ENCODE measurements at regions not wholly inside any gene's neighbourhood (a gene's known extent, or its start where the extent isn't known, plus 50 kb on each side); places are given as distances from the start of the nearest gene placed in this dataset.

DNA sequence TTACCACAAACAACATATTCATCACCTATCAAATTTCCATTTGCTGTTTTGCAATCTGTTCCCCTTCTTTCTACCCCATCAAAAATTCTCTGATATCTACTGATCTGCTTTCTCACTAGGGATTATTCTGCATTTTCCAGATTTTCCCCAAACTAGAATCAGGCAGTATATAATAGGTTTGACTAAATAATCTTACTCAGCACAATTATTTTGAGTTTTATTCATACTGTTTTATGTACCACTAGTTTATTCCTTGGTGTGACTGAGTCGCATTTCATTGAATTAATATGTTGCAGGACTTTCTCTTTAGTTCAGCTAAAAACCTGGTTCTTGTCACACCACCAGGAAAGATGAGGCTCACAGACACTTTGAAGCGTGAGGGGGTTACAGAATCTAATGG lies 131.4 kb downstream of the CYLC2 start:
- H3K4me3 ChIP-seq (ENCODE audit: low read depth, low read length) = no peak overlapping the region
- DNase-seq (ENCODE audit: low read depth) = no peak
- TF ChIP-seq MYC (IDR thresholded peaks at IDR 0.05; ENCODE audit: low read depth, low read length) = no peak
- TF ChIP-seq, protein P1, sequence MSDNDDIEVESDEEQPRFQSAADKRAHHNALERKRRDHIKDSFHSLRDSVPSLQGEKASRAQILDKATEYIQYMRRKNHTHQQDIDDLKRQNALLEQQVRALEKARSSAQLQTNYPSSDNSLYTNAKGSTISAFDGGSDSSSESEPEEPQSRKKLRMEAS (IDR thresholded peaks at IDR 0.05; ENCODE audit: low read depth, low read length) = no peak
- no peak for TF ChIP-seq POLR2A (IDR thresholded peaks at IDR 0.05; ENCODE audit: extremely low read depth, insufficient read length)
- TF ChIP-seq, protein P2, sequence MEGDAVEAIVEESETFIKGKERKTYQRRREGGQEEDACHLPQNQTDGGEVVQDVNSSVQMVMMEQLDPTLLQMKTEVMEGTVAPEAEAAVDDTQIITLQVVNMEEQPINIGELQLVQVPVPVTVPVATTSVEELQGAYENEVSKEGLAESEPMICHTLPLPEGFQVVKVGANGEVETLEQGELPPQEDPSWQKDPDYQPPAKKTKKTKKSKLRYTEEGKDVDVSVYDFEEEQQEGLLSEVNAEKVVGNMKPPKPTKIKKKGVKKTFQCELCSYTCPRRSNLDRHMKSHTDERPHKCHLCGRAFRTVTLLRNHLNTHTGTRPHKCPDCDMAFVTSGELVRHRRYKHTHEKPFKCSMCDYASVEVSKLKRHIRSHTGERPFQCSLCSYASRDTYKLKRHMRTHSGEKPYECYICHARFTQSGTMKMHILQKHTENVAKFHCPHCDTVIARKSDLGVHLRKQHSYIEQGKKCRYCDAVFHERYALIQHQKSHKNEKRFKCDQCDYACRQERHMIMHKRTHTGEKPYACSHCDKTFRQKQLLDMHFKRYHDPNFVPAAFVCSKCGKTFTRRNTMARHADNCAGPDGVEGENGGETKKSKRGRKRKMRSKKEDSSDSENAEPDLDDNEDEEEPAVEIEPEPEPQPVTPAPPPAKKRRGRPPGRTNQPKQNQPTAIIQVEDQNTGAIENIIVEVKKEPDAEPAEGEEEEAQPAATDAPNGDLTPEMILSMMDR (IDR thresholded peaks at IDR 0.05; ENCODE audit: low read depth, low read length) = no peak

DNA sequence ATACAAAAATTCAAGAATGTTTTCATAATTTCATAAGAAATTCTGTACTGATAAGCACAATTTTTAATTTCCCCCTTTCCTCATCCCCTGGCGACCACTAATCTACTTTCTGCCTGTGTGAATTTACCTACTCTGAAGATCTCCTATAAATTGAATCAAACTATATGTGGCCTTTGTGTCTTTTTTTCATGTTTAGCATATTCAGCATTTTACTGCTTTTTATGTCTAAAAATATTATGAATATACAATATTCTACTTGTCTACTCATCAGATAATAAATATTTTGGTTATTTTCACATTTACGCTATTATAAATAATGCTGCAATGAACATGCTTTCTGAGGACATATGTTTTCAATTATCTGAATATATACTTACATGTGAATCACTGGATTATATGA lies 144.8 kb downstream of the CYLC2 start:
- no peak overlapping the region for H3K4me3 ChIP-seq (ENCODE audit: low read depth, low read length)
- TF ChIP-seq MYC (IDR thresholded peaks at IDR 0.05; ENCODE audit: low read depth, low read length) (no peak), POLR2A (IDR thresholded peaks at IDR 0.05; ENCODE audit: extremely low read depth, insufficient read length) (no peak)
- TF ChIP-seq, protein P1 (IDR thresholded peaks at IDR 0.05; ENCODE audit: low read depth, low read length) = no peak
- TF ChIP-seq, protein P2 (IDR thresholded peaks at IDR 0.05; ENCODE audit: low read depth, low read length) = no peak
- no peak for DNase-seq (ENCODE audit: low read depth)

DNA sequence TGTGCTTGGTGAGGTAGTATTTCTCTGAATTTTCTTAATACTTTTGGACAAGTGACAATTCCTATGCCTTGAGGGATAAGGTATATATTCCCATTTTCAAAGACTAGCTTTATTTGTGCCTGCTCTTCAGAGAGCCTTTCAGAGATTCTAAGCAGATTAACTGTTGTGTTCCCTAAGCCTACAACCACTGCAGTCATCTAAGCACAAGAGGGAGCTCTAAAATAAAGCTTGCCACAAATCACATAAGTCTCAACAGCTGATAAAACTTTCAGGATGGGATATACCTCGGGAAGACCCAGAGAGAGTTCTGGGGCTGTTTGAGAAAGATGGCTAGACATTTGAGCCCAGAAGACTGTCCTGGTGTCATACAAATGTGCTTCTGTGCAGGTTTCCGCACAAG lies 157.3 kb downstream of the CYLC2 start:
- H3K4me3 ChIP-seq (ENCODE audit: low read depth, low read length) = no peak overlapping the region
- TF ChIP-seq, protein P2 (IDR thresholded peaks at IDR 0.05; ENCODE audit: low read depth, low read length) = no peak
- TF ChIP-seq POLR2A (IDR thresholded peaks at IDR 0.05; ENCODE audit: extremely low read depth, insufficient read length) = no peak
- TF ChIP-seq, protein P1 (IDR thresholded peaks at IDR 0.05; ENCODE audit: low read depth, low read length) = no peak
- DNase-seq (ENCODE audit: low read depth) = no peak

DNA sequence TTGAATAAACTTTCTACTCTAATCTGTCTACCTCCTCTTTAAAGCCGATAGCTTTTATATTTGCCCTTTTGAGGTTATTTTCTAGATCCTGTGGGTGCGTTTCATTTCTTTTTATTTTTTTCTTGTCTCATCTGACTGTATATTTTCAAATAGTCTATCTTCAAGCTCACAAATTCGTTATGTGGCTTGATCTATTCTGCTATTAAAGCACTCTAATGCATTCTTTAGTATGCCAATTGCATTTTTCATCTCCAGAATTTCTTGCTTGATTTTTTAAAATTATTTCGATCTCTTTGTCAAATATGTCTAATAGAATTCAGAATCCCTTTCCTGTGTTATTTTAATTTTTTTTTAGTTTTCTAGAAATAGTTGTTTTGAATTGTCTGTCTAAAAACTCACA lies 172.4 kb downstream of the CYLC2 start:
- TF ChIP-seq MYC (IDR thresholded peaks at IDR 0.05; ENCODE audit: low read depth, low read length) (no peak), POLR2A (IDR thresholded peaks at IDR 0.05; ENCODE audit: extremely low read depth, insufficient read length) (no peak)
- TF ChIP-seq, protein P1 (IDR thresholded peaks at IDR 0.05; ENCODE audit: low read depth, low read length) = no peak
- TF ChIP-seq, protein P2 (IDR thresholded peaks at IDR 0.05; ENCODE audit: low read depth, low read length) = no peak
- no peak for DNase-seq (ENCODE audit: low read depth)
- H3K4me3 ChIP-seq (ENCODE audit: low read depth, low read length) = no peak overlapping the region

DNA sequence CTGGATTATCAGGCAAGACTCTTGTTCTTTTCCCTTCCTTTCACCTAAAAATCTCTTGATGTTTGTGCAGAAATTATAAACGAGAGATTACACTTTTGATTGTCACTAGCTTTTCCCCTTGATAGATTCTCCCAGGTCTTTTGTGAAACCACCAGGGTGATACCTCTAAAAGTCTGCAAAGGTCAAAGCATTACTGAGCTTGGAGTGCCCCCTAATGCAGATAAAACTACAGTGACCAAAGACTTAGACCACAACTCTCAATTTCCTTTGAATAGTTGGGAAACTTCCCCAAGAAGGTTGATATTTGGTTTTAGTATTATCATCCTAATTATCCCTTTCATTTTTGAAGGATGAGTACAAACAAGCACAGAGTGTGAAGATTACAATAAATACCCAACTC lies 173.1 kb downstream of the CYLC2 start:
- DNase-seq (ENCODE audit: low read depth) = no peak

More for the DNA sequence above, 173.1 kb downstream of the CYLC2 start:
- H3K4me3 ChIP-seq (ENCODE audit: low read depth, low read length) = no peak overlapping the region
- TF ChIP-seq, protein P1 (IDR thresholded peaks at IDR 0.05; ENCODE audit: low read depth, low read length) = no peak
- TF ChIP-seq, protein P2 (IDR thresholded peaks at IDR 0.05; ENCODE audit: low read depth, low read length) = no peak
- TF ChIP-seq MYC (IDR thresholded peaks at IDR 0.05; ENCODE audit: low read depth, low read length) = no peak
- no peak for TF ChIP-seq POLR2A (IDR thresholded peaks at IDR 0.05; ENCODE audit: extremely low read depth, insufficient read length)

All from NB4 (cell line).